Astrocyte of the hippocampus (primary cell): ENCODE measurements at regions not wholly inside any gene's neighbourhood (a gene's known extent, or its start where the extent isn't known, plus 50 kb on each side); places are given as distances from the start of the nearest gene placed in this dataset.

ENCODE experiments used
- DNase-seq: peaks from one replicate; pipeline ENCODE4 v3.0.0; 2011; ENCODE audit warnings: low read depth, low spot score

DNA sequence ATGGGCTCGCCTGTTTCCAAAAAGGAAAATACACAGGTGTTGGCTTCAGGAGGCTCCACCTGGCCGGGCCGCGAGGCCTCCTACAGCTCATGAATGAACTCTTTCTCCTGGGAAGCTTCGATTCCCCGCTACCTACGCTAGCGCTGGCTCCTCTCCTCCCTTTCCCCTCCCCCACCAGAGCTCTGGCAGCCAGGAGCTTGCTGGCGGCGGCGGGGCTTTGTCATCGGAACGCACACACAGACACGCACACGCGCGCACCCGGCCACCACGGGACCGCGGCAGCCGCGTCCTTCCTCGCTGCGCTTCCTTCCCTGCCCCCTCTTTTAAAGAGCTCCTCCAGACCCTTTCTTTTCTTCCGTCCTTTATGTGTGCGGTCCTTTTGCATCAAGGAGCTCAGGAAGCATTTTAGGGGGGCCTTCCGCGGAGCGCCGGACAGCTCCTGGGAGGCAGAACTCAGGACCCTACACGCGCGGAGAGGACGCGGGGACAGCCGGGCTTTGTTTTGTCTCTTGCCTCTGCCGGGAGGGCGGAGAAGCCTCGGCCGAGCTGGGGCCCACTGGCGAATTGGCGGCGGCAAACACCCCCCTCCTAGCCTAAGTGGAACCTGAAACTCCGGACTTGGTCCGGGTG is 70.2 kb upstream of the BCOR start:
- peak; percentile 49 for DNase-seq

DNA sequence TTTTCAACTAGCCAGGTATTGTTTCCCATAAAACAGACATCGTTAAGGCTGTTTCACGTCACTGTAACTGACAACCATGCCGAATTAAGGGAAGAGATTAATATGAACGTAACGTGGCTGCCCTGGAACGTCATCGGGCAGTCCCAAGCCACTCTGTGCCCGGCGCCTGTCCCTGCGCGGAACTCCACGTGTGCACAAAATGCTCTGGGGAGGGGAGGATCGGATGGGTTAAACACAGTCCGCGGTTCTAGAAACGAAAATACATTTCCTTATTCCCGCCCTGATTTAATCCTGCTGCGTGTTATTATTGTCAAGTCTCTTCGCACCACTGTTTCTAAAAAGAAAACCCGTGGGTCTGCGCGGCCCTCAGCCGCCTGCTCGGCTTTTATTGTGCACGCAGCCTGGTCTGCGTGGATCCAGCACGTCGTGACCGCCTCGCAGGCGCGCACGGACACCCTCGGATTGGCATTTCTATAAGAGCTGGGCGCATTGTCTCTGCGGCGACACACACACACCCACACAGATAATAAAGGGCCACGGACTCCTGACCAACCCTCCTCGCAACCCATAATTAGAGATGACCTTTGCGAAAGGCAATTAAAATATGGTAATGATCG is 69.6 kb upstream of the BCOR start:
- no peak for DNase-seq

DNA sequence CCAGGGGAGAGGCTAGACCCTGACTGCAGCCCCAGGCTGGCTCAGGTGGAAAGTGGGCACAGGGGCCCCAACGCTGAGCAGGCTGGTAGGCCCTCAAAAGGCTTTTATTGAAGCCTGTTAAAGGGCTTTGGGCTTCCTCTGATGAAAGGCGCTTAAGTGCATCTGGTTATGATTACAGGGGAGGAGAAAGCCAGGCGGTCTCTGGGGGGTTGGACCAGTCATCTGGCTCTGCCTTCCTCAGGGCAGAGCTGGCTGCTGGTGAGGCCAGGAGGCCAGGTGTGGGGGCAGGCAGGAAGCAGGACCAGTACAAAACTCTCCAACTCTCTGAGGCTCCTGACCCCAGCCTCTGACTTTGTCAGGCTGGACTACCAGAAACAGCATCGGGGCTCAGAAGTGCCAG is 68.8 kb upstream of the BCOR start:
- no peak for DNase-seq

DNA sequence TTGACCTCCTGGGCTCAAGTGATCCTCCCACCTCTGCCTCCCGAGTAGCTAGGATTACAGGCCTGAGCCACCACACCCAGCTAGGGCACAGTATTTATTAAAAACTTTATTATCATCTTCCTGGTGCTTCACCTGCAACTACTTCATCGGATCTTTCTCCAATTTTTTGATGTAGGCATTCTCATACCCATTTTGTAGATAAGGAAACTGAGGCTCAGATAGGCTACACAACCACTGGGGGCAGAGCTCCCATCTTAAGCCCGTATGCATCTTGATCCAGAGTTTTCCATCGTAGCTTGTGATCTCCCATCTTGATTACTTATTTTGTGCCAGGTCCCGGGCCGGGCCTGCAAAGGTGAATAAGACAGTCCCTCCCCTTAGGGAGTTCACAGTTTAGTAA is 68.1 kb upstream of the BCOR start:
- DNase-seq: no peak

DNA sequence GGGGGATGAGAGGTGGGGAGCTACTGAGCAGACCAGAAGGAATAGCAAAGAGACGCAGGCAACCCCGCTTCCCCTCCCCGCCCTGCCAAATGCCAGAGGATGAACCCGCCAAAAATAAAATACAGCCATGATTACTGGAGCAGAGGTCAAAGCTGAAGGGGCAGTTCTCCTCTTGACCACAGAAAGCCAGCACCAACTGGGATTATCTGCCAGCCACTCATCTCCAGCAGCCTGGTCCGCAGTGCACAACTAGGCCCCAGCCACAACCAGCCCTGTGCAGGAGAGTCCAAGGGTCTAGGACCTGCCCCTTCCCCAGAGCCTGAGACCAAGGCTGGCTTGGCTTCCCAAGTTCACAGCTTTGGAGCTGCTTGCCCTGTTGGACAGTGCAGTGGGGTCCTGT is 67.4 kb upstream of the BCOR start:
- DNase-seq: no peak

DNA sequence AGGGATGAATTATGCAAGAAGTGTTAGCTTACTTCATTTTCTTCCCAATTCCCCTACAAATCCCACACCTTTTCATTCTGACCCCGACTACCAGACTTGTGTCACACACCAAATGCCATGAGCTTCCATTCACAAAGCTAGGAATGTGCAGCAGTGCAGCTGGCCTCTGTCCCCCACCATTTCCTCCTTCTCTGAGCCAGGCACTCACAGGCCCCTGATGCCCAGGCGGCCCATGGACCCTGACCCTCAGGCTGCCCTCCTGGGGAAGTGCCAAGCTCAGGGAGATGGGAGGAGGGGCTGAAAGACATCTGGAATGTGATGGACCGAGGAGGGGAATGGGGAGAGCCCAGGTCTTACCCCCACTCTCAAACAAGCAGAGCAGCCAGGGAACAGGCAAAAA is 67.0 kb upstream of the BCOR start:
- no peak for DNase-seq

DNA sequence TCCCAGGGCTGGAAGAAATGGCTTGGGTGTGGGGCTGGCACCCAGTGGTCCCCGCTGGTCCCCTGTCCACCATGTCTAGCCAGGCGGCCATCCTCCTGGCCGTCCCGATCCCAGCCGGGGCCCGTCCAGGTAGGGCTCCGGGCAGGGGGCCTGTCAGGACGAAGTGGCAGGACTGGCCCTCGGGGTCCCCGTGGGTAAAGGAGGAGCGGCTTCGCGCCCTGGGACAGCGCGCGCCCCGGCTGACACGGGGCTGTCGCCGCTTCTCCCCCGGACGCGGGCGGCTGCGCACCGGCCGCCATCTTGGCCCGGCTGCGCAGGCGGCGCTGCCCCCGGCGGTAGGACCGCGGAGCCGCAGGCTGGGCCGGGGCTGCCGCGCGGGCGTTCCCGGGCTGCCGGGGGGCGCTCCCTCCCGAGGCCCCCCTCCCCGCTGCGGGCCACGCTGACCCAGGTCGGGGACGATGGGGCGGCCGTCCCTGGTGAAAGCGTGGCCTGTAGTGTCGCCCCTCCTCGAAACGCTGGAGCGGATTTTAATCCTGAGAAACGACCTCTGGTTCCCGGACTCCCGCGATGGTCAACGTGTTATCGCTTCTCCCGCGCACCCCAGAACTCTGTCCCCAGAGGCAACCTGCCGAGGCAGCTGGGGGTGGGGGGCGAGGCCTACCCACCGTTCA is 60.4 kb upstream of the BCOR start:
- peak; percentile 71 for DNase-seq

DNA sequence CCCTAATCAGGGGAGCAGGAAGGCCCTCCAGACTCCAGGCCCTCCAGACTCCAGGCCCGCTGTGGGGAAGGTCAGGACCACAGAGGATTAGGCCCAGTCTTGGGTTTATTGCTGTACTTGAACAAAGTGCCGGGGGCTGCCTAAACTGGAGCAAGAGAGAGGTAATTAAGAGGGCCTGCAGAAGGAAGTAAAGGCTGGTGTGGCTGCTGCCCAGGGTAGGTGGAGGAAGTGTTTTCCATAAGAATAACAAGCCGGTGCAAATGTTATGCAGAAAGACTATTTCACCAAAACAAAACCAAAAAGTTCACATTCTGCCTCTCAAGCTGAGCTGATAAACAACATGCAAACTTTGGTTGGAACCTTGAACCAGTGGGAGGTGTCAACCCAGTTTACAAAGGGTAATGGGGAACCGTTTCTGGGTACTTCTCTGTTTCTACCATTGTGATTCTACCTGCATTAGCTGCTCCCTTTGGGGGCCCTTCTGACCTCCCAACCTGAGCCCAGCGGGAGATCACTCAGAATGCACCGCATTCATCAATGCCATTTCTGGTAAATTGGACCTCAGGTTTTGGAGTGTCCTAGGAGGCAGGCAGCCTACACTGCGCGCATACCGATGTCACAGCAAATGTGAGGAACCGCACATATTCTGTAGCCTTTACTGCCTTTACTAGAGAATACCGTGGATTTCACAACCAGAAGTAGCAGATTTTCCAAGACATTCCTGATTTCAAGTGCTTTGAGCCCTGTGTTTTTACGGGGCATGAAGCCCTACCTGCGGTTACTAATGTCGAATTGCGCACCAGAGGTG is 59.7 kb upstream of the BCOR start:
- DNase-seq: no peak

DNA sequence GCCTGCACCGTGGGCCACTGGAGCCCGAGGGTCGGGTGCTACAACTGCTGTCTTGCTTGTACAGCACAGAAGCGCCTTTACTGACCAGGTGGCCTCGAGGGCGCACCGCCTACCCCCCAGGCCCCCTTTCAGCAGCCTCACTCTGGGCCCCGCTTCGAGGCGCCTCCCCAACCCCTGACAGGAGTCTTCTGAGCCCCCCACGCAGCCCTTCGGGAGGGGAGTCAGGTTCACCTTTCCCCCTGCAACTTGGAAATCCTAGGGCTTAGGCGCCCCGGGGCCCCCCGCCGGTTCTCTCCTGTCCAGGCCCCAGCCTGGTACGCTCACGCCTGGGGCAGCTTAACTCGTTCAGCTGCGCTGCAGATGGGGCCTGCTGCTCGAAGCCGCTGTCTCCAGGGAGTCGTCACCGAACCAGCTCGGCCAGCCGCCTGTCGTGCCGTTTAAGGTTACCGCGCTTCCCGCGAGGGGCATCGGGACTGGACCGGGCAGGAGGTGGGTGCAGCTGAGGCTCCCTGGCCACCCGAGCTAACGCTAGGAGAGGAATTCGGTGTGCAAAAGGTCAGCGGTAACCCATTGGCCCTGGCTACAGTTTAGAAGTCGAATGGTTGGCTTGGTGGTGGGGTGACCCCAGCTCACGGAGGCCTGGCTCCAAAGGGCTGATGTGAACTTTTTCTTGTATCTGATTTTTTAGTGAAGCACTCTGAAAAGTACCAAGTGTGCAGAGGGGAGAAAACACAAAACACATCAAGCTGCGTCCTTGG is 58.9 kb upstream of the BCOR start:
- no peak for DNase-seq

DNA sequence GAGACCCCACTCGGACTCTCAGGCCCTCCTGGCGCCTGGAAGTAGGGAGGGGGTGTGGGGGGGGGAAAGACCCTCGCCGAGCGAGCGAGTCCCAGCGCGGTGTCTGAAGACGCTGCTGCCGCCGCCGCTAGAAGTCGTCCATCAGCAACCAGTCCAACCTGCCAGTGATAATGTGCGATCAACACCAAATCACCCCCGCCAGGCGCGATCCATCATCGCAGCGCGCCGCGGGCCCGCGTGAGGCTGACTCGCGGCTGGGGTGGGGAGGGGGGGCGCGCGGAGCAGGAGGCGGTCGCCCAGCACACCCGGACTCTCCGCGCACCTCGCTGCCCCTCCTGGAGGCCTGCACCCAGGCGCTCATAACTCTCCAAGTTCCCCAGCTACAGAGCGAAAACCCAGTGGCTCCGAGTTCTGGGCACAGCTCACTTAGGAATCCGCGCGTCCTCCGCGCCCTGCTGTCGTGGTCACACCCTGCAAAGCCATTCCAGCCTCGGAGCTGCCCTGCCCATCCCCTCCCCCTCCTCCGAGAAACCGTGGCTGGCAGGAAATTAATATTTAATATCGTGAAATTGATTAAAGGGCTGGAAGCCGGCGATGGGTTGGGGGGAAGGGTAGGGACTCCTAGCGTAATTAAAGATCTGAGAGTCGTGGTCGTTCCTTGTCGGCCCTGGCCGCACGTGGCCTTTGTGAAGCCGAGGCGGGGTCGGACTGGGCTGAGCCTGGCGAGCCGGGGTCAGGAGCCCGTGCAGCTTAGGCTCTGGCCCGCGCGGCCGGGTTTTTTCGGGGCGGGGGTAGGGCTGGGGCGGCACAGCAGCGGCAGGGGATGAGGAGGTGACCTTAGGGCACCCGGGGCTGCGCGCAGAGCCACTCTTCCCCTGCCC is 58.1 kb upstream of the BCOR start:
- DNase-seq: no peak

DNA sequence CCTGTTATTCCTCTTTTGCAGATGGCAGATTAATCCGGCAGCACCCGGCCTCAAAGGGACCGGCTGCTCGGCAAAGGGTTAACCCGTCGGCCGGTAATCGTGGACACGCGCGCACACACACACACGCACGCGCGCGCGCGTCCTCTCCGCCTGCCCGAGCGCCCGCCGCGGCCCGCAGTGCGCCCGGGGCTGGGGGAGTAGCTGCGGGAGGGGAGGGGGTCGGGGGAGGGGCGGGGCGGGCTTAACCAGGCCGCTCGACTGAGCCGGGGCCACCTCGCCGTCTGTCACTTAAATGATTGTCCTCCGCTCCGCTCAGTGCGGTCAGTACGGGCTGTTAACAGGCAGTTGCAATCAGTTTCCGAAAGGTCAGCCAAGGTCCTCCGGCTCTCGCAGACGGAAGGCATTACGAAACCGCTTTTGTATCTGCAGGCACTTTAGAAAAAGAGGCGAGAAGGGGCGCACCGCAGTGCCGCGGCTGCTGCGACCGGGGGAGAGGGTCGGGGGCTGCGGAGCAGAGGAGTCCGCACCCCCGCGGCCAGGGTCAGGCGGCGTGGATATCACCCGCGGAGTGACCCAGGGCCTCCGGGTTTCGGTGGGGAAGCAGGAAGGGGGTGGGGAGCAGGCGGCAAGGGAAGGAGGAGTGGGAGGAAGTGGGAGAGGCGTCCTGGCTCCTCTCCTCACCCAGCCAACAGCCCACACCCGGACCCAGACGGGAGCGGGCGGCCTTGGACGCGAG is 57.3 kb upstream of the BCOR start:
- DNase-seq: peak; percentile 48

DNA sequence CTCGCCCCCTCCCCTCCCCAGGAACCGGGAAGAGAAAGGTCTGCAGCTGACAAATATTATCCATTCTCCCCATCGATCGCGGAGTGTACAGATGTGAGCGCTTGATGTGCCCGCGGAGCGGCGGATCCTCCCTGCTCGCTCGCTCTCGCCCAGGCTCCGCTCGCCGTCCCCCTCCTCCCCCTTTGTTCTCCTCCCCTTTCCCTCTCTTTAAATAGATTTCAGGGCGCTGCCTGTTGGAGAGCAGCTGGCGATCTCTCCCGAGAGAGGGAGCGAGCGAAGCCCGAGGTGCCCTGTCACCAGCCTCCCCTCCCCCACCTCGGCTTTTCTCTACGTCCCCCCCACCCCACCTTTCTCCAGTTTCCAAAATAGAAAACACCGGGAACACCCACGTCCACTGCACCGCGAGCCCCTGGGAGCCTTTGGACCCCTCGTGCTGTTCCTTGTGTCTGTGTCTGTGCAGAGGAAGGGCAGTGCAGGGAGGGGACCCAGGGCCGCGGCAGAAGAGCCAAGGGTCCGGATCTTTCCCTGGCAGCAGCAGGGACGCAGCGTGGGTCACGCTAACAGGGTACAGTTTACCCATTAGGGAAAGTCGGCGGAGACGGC is 56.6 kb upstream of the BCOR start:
- DNase-seq: peak; percentile 61

DNA sequence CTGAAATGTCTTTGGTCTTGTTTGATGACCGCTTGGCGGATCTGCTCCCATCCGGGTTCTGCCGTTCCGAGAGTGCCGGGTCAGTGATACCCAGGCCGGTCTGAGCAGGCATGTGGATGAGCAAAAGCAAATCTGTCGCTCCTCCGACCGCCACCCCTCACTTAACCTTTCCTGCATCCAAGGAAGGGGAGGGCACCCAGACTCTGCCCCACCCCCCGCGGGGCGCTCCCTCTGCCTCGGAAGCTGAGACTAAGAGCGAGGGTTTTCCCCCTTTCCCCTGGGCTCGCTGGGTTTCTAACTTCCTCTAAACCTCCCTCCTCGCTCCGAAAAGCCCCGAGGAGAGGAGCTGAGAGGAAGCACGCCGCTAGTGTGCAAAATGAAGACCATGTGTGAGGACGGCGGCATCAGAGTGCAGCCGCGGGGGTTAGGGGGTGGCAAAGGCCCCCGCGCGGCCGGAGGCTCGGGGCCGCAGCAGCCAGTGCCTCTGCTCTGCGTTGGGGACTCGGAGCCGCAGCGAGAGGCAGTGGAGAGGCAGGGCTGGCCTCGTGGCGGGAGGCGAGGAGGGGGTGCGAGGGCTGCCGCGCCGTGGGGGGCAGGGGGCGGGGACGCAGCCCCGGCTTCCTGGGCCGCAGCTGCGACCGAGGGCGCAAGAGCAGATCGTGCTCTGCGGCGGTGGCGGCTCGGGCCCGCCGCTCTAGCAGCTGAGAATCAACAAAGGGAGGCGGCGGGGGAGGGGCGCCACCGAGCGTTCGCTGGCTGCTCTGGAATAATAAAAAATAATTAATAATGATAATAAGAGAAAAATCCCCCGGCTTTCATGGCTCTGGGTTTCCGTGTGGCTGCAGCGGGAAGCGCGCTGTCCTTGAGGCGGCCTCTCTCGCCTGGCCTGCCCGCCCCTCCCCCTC is 55.8 kb upstream of the BCOR start:
- peak; percentile 57 for DNase-seq

DNA sequence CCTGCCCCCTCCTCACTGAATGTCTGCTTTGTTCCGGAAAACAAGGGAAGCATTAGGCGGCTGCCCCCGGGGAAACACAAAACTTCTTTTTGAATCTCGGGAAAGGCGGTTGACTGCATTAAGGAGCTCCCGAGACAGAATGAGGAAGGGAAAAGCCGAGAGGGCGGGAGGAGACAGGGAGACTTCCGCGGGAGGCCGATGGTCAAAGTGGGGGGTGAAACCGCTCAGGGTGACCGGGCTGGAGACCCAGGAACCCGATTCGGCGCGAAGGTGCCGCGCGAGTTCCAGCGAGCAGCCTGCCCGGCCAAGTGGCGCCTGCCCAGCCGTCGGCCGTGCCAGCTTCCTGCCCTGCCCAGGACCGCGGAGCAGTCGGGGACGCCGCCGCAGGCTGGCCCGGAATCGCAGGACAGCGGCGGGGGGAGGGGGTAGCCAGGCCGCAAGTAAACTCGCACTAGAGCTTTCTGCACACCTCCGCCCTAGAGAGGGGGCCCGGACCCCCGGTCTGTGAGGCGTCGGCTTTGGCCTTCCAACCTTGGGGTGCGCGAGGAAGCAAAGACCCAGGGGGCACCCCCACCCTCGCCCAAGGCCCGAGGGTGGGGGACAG is 55.1 kb upstream of the BCOR start:
- DNase-seq: peak; percentile 64

DNA sequence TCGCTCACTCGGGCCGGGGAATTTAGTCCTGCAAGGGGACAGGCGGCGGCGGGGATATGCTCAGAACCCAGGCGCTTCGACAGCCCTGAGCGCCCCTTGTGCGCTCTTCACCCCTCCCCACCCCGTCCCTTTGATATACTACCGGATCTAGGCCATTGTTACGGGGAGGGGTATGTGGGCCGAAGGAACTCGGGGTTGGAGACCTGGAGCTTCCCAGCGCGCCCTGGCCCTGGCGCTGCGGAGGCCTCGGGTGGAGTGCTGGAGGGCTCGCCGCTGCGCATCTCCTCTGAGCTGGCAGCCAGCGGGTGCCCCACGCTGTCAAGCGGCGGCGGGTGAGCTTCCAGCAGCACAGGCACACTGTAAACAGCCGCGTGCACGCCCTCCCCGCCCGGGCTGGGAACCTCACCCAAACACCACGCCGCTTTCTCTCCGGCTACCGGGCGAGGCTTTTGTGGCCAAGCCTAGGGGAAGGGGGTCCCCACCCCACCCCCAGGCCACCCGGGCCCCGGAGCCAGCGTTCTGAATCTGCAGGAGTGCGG is 54.5 kb upstream of the BCOR start:
- DNase-seq: no peak

DNA sequence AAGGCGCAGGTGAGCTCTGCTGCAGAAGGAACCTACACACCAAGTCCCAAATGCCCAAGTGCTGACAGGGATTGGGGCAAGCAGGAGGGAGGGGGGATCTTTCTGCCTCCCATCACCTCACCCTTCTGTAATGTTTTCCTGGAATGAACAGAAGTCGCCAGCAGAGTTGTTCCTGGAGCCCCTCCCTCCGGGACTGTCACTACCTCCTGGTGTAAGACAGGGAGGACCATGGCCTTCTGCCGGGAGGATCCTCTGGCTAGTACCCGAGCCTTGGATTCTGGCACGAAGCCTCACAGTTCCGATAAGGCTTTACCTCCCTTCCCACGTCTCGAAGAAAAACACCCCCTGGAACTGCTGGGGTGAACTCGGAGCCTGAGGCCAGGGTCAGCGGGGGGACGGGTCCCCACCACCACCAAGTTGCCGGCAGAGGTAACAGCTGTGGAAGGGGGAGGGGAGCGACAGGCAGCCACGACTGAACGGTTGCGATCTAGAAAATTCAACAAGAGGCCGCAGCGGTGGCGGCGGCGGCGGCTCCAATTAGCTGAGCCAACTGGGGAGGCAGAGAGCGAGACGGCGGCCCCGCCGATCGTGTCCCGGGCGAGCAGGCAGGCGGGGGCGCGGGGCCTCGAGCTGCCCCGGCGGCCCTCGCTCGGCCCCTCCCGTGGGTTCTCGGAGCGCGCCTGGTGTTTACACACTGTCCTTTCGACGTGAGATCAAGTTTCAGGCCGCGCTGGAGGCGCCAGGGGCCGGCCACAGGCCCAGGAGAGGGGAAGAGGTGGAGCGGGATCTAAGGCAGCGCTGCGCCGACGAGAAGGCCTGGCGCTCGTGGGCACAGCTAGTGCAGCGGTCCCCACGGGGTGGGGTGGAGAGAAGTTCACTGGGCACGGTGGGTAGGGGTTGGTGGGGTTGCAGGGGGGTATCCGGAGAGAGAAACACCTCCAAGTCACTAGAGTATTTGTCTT is 53.7 kb upstream of the BCOR start:
- DNase-seq: no peak

DNA sequence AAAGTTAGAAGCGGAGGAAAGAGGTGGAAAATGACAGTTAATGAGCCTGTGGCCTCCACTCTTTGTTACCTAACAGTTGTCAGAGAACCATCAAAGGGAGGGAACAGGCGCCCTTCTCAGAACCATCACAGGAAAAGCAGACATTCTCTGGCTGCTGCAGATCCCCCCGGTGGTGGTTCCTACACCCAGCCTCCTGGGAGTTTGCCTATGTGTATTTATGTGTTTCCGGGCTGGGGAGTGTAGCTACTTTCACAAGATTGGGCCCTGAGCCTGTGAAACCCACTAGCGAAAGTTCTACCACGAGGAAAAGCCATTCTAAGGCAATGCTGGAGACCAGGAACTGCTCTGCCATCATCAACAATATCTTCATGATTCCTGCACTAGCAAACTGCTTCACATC is 52.7 kb upstream of the BCOR start:
- DNase-seq: no peak
